ENCODE measurements at regions not wholly inside any gene's neighbourhood (a gene's known extent, or its start where the extent isn't known, plus 50 kb on each side); places are given as distances from the start of the nearest gene placed in this dataset.

DNA sequence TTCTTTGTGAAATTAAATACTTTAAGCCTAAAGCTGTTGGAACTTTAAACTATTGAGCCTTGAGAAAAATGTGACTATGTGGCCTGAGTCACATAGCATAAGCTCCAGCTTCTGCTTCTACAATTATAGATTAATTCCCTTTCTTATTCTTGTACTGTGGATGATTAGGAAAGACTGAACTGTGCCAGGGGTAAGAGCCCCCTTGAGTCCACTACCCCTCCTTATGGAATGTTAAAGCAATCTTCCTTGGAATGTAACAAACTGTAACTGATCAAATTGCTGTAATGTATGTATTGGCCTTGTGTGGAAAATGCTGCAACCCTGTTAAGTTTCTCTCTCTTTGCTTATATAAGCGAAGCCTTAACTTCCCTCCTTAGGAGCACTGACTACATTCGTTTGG, 273.2 kb downstream of the FAM170A start:
- no peak overlapping the region for H3K9ac ChIP-seq (ENCODE audit: insufficient read depth, low read depth, low read length)
- no peaks in the 10 kb centered on the region for H3K27me3 ChIP-seq (ENCODE audit: control insufficient read depth in 1 of 2, insufficient read depth in 2 of 2, low read length in 2 of 2)
- FAIRE-seq (no peak), ATAC-seq (no peak), DNase-seq (ENCODE audit: low spot score) (no peak)
- no peaks in the 10 kb centered on the region for H3K36me3 ChIP-seq (replicated peaks in 1 of 2; ENCODE audit: control insufficient read depth in 1 of 2, insufficient read depth in 2 of 2, low read length in 2 of 2)
- intact Hi-C loops (cut with micrococcal nuclease; ENCODE audit: unreplicated experiment) (no loop called here), in situ Hi-C loops (cut with HindIII; ENCODE audit: extremely low pct_ligation_motif_present, low pct_unique_long_range_greater_than_20kb) (no loop called here)
- no TSS peak for BruUV-seq (replicated peaks)
- TF ChIP-seq ZNF207 (IDR thresholded peaks at IDR 0.05; ENCODE audit: borderline replicate concordance), result no peak
- no peak for TF ChIP-seq PHF20 (CRISPR knock-in tag; IDR thresholded peaks at IDR 0.05)
- no peak for TF ChIP-seq RXRA (CRISPR knock-in tag; IDR thresholded peaks at IDR 0.05)
- TF ChIP-seq, protein P1, sequence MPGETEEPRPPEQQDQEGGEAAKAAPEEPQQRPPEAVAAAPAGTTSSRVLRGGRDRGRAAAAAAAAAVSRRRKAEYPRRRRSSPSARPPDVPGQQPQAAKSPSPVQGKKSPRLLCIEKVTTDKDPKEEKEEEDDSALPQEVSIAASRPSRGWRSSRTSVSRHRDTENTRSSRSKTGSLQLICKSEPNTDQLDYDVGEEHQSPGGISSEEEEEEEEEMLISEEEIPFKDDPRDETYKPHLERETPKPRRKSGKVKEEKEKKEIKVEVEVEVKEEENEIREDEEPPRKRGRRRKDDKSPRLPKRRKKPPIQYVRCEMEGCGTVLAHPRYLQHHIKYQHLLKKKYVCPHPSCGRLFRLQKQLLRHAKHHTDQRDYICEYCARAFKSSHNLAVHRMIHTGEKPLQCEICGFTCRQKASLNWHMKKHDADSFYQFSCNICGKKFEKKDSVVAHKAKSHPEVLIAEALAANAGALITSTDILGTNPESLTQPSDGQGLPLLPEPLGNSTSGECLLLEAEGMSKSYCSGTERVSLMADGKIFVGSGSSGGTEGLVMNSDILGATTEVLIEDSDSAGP (CRISPR knock-in tag; IDR thresholded peaks at IDR 0.05; ENCODE audit: borderline replicate concordance), result no peak
- no peak for TF ChIP-seq ZNF782 (CRISPR knock-in tag; IDR thresholded peaks at IDR 0.05; ENCODE audit: borderline replicate concordance)
- no peak for TF ChIP-seq SAP130 (CRISPR knock-in tag; IDR thresholded peaks at IDR 0.05; ENCODE audit: low read depth)
- TF ChIP-seq ZNF251 (CRISPR knock-in tag; IDR thresholded peaks at IDR 0.05), result no peak
- no peak for TF ChIP-seq TRIM22 (IDR thresholded peaks at IDR 0.05)
- TF ChIP-seq, protein P2, sequence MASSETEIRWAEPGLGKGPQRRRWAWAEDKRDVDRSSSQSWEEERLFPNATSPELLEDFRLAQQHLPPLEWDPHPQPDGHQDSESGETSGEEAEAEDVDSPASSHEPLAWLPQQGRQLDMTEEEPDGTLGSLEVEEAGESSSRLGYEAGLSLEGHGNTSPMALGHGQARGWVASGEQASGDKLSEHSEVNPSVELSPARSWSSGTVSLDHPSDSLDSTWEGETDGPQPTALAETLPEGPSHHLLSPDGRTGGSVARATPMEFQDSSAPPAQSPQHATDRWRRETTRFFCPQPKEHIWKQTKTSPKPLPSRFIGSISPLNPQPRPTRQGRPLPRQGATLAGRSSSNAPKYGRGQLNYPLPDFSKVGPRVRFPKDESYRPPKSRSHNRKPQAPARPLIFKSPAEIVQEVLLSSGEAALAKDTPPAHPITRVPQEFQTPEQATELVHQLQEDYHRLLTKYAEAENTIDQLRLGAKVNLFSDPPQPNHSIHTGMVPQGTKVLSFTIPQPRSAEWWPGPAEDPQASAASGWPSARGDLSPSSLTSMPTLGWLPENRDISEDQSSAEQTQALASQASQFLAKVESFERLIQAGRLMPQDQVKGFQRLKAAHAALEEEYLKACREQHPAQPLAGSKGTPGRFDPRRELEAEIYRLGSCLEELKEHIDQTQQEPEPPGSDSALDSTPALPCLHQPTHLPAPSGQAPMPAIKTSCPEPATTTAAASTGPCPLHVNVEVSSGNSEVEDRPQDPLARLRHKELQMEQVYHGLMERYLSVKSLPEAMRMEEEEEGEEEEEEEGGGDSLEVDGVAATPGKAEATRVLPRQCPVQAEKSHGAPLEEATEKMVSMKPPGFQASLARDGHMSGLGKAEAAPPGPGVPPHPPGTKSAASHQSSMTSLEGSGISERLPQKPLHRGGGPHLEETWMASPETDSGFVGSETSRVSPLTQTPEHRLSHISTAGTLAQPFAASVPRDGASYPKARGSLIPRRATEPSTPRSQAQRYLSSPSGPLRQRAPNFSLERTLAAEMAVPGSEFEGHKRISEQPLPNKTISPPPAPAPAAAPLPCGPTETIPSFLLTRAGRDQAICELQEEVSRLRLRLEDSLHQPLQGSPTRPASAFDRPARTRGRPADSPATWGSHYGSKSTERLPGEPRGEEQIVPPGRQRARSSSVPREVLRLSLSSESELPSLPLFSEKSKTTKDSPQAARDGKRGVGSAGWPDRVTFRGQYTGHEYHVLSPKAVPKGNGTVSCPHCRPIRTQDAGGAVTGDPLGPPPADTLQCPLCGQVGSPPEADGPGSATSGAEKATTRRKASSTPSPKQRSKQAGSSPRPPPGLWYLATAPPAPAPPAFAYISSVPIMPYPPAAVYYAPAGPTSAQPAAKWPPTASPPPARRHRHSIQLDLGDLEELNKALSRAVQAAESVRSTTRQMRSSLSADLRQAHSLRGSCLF (CRISPR knock-in tag; IDR thresholded peaks at IDR 0.05; ENCODE audit: borderline replicate concordance), result no peak
- TF ChIP-seq, protein P3, sequence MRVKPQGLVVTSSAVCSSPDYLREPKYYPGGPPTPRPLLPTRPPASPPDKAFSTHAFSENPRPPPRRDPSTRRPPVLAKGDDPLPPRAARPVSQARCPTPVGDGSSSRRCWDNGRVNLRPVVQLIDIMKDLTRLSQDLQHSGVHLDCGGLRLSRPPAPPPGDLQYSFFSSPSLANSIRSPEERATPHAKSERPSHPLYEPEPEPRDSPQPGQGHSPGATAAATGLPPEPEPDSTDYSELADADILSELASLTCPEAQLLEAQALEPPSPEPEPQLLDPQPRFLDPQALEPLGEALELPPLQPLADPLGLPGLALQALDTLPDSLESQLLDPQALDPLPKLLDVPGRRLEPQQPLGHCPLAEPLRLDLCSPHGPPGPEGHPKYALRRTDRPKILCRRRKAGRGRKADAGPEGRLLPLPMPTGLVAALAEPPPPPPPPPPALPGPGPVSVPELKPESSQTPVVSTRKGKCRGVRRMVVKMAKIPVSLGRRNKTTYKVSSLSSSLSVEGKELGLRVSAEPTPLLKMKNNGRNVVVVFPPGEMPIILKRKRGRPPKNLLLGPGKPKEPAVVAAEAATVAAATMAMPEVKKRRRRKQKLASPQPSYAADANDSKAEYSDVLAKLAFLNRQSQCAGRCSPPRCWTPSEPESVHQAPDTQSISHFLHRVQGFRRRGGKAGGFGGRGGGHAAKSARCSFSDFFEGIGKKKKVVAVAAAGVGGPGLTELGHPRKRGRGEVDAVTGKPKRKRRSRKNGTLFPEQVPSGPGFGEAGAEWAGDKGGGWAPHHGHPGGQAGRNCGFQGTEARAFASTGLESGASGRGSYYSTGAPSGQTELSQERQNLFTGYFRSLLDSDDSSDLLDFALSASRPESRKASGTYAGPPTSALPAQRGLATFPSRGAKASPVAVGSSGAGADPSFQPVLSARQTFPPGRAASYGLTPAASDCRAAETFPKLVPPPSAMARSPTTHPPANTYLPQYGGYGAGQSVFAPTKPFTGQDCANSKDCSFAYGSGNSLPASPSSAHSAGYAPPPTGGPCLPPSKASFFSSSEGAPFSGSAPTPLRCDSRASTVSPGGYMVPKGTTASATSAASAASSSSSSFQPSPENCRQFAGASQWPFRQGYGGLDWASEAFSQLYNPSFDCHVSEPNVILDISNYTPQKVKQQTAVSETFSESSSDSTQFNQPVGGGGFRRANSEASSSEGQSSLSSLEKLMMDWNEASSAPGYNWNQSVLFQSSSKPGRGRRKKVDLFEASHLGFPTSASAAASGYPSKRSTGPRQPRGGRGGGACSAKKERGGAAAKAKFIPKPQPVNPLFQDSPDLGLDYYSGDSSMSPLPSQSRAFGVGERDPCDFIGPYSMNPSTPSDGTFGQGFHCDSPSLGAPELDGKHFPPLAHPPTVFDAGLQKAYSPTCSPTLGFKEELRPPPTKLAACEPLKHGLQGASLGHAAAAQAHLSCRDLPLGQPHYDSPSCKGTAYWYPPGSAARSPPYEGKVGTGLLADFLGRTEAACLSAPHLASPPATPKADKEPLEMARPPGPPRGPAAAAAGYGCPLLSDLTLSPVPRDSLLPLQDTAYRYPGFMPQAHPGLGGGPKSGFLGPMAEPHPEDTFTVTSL (CRISPR knock-in tag; IDR thresholded peaks at IDR 0.05; ENCODE audit: borderline replicate concordance), result no peak
- ChIA-PET POLR2A (no interaction called here), CTCF (ENCODE audit: low intra/inter-chr PET ratio, low total read pairs) (no interaction called here)
- no peak overlapping the region for H2AFZ ChIP-seq (ENCODE audit: low read length)
- no peaks in the 10 kb centered on the region for H3K4me1 ChIP-seq (ENCODE audit: insufficient read depth, low read length)
- no peaks in the 10 kb centered on the region for H3K79me2 ChIP-seq (ENCODE audit: insufficient read depth, low read length)
- H4K20me1 ChIP-seq (ENCODE audit: insufficient read depth, low read length), result no peaks in the 10 kb centered on the region
- 3% methylated on average over 2 of the region's 2 CpGs for WGBS (ENCODE audit: low lambda C conversion rate)
- H3K9me3 ChIP-seq (ENCODE audit: low read length), result no peaks in the 10 kb centered on the region
- H3K27ac ChIP-seq (ENCODE audit: extremely low read length, insufficient read depth, low read length), result no peak overlapping the region
- no peak overlapping the region for H3K4me2 ChIP-seq (ENCODE audit: low read depth, low read length)
- H3K4me3 ChIP-seq (replicated peaks in 1 of 3; ENCODE audit: insufficient read depth in 1 of 3, low read depth in 2 of 3, low read length in 3 of 3), result no peak overlapping the region

Data from HepG2 (cell line).